ENCODE measurements at regions not wholly inside any gene's neighbourhood (a gene's known extent, or its start where the extent isn't known, plus 50 kb on each side); places are given as distances from the start of the nearest gene placed in this dataset.

- no peak for DNase-seq
Measured at GRCh38 chr12:113612076-113612728, 140.5 kb upstream of the LHX5 start.

GRCh38 chr12:113611652-113612051 lies 140.0 kb upstream of the LHX5 start:
- DNase-seq = no peak

- DNase-seq = no peak
Measured at GRCh38 chr12:113610698-113611097, 139.0 kb upstream of the LHX5 start.

DNA sequence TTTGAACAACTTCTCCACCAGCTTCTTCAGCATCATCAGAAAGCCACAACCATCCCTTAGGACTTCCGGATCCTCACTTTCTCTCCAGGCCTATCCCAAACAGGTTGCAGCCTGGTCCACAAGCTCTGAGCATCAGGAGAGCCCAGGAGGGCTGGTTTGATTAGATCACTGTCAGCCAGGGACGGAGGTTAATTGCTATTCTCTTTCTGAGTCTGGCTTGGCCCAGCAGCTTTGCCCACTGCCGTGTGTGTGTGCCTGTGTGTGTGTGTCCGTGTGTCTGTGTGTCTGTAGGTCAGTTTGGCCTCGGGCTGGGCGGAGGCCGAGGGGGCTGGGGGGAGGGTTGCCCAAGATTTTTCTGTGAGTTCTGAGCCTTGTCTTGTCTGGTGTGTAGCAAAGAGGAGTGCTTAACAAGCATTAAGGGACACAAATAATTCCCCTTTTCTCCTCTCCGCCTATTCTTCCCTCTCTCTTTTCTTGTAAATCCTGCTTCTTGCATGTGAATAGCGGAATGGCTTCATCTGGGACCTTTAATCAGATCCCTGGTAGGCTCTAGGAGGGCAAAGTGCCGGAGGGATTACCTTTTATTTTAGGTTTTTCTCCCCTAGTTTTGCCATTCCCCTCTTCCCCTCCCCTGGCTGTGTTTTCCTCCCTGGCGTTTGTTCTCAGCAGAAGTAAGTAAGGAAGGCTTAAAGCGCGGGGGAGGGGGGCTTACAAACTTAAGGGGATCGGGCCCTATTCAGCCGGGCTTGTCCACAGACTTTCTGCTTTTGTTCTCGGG lies 138.2 kb upstream of the LHX5 start:
- DNase-seq = no peak

DNA sequence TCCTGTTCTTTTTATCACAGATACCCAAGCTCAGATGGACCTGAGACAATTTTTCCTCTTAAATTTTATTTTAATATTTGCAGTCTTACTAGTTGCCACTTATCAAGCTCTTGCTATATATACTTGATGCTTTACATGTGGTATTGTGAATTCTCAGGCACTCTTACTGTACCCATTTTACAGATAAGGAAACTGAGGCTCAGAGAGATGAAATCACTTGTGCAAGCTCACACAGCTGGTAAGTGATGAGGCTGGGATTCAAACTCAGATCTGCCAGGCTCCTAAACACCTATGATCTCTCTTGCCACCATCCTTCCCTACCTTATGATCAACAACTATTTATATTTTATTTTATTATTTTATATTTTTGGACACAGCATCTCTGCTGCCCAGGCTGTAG lies 133.0 kb upstream of the LHX5 start:
- no peak for DNase-seq

GRCh38 chr12:113601656-113602263 lies 130.1 kb upstream of the LHX5 start:
- DNase-seq = no peak

GRCh38 chr12:113598815-113599406 lies 127.2 kb upstream of the LHX5 start:
- DNase-seq = no peak

GRCh38 chr12:113594967-113595366 lies 123.3 kb upstream of the LHX5 start:
- DNase-seq = no peak

- no peak for DNase-seq
Measured at GRCh38 chr12:113591480-113591974, 119.9 kb upstream of the LHX5 start.

DNA sequence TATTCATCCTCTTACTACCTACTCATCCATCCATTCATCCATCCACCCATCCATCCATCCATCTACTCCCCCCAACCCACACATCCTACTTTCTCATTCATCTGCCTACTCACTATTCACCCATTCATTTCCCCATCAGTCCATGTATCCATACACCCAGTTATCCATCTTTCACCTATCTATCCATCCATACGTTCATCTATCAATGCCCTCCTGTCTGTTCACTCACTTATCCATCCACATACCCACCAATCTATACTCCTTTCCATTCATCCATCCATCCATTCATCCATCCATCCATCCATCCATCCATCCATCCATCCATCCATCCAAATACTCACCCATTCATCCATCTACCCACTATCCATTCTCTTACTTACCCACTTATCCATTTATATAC lies 117.8 kb upstream of the LHX5 start:
- DNase-seq = no peak

DNA sequence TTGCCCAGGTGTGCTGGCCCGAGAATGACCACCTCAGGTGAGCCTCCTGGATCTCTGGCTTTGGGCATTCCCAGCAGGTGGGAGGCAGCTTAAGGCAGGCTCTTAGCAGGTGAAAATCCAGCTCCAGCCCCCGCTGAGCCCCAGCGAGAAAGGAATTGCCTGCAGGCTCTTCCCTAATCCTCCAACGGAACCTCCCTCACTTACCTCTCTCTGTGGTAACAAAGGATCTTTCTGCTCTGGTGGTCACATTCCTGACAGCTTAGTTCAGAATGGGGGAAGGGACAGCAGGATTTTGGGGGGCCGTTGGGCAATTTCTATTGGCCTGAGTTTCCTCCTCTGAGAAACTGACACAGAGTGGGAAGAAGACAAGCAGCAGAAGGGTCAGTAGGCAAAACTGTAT lies 116.0 kb upstream of the LHX5 start:
- DNase-seq = no peak

DNA sequence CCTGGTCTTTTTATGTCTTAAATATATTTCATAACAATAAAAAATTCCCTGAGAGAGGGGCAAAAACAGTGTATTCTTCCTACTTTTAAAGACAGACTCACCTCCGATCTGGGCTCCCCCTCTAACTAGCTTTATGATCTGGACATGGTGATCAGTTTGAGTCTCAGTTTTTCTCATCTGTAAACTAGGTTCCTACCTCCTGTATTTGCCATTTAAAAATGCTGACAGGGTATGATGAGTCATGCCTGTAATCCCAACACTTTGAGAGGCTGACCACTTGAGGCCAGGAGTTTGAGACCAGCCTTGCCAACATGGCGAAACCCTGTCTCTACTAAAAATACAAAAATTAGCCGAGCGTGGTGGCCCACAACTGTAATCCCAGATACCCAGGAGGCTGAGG lies 114.8 kb upstream of the LHX5 start:
- no peak for DNase-seq

- DNase-seq = no peak
Measured at GRCh38 chr12:113582521-113583218, 111.0 kb upstream of the LHX5 start.

- DNase-seq = no peak
Measured at GRCh38 chr12:113581342-113581741, 109.7 kb upstream of the LHX5 start.

DNA sequence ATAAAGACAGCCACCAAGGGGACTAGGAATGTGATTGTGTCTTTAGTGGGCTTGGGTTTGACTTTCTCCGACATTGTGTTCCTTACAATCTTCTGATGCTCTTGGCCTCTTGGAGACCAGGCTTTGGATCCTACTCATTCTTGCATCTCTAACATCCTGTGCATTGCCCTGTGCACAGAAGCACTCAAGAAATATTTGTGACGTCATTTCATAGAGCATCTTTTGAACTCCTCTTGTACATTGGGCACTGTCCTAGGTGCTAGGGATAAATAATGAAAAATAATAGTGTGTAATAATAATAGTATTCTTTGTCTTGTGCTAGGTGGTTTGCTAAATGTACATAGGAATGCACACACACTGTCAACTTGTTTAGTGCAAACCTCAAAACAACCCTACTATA lies 108.8 kb upstream of the LHX5 start:
- DNase-seq = no peak

DNA sequence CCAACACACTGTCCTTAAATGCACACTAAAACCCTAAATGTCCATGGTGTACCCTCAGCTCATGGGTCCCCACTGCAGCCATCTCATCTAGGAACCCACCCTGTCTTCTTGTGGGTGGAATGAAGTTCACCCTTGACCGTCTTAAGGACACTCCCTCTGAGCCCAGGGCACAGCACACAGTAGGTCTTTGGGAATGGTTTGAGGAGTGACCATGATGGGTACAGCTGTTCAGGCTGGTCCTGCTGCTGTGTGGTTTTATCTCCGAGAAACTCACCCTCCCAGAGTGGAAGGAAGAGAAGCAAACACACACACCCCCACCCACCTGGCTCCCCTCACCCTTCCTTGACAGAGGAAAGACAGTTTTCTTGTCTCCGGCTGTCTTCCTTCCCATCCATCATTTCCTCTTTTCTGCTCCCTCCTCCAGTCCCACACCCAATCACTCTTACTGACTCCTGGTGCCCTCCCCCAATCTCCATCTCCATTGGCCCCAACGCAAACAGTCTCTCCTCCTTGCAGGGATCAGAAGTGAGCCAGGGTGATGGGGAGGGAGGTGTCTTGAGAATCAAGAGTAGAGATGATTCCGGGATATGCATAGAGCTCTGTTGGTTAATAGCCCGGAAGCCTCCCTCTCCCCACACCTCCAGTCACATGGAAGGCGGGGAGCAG lies 105.9 kb upstream of the LHX5 start:
- no peak for DNase-seq

- DNase-seq = no peak
Measured at GRCh38 chr12:113575386-113575785, 103.7 kb upstream of the LHX5 start.

DNA sequence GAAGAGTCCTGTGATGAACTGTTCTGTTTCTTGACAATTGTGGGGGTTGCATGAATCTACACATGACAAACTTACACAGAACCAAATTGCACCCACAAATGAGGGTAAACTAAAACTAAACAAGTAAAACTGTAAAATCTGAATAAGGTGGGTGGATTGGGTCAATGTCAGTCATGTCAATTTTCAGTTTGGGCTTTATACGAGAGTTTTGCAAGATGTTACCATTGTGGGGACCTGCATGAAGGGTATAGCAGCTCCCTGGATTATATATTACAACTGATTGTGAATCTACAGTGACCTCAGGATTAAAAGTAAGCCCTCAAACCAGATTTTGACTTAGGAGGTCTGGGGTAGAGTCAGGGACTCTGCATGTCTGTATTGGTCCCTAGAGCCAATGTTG lies 101.5 kb upstream of the LHX5 start:
- no peak for DNase-seq

- no peak for DNase-seq
Measured at GRCh38 chr12:113571713-113572112, 100.0 kb upstream of the LHX5 start.

- DNase-seq = no peak
Measured at GRCh38 chr12:113569806-113570205, 98.1 kb upstream of the LHX5 start.

DNA sequence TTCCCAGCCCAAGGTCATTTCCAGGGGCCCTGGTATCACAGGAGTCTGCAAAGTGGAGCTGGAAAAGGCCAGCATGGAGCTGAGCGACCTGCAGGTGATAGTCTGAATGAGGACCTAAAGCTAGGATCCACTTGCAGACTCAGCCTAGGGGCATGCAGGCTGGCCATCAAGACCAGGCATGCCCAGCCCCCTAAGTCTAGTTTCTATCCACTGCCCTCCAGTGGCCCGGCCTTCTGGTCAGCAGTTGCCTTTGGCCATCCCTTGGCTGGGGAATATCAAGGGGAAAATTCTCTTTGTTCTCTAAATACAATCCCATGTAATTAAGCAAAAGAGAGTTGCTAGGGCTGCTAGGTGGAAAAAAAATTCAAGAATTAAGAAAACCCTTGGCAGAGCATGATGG lies 96.3 kb upstream of the LHX5 start:
- DNase-seq = no peak

GRCh38 chr12:113565368-113565767 lies 93.7 kb upstream of the LHX5 start:
- no peak for DNase-seq
